KG1 (cell line): ENCODE measurements at regions not wholly inside any gene's neighbourhood (a gene's known extent, or its start where the extent isn't known, plus 50 kb on each side); places are given as distances from the start of the nearest gene placed in this dataset.
"Not testable (repeated sequence)": the region's sequence is repeated elsewhere in the genome, so short reads cannot be mapped to it uniquely, and the experiment has no call there.

Experiments
- DNase-seq: peaks from one replicate; lab custom pipeline; 2025; lab: John Stamatoyannopoulos, UW

DNA sequence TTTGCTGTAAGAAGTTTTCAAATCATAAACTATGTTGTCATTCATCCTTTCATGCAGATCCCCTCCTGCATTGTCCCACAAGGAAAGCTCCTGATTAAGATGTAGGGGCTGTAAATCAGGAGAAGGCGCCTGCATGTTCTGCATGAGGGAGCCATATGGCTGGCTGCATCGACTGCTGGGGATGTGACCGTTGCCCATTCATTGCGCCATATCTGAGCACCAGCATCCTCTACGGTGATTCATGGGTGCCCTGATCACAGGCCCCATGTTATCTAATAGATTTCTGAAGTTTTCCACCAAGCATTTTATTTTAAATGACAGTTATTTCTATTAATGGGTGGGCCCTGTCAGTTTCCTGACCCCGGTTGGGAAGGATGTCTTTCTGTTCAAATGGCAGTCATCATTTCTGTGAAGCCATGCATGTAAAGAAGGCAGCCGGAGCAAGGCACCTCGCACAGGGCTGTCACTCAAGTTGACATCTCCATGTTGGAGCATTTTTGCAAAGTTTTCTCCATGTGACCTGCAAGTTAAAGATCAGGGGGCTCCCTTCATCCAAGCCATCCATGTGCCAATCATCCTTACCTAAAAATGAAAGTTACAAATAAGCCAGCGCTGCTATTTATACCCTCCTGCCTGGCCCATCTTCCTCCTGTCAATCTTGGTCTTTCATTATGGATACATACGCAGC, 128.8 kb downstream of the TEX36 start:
- no peak for DNase-seq

DNA sequence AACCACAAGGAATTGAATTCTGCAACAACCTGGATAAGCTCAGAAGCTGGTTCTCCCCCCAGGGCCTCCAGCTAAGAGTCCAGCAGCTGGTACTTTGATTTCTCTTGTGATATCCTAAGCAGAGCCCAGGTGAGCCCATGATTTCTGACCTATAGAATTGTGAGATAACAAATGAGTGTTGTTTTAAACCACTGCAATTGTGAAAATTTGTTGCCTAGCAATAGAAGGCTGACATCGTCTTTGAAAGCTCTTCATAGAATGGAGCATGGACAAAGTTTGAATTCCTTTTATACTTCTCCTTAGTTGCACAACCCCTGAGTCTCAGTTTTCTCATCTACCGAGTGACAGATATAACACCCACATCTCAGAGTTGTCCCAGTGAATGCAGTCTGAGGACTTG, 129.9 kb downstream of the TEX36 start:
- no peak for DNase-seq

DNA sequence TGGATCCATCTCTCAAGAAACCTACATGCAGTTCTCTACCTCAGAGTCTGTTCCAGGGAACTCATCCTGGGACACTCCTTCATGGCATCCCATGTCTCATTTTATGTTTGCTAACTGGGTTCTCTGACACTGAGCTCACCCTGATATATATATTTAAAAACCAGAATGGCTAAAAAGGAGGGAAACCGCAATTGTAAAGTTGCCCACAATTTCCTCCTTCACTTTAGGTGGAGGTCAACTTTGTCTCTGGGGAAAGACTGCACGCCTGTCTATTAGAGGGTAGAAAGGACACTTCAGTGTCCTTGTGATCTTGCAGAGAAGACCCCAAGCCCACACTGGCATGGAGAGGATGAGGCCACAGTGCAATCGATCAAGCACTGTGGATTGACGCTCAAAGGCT, 131.7 kb downstream of the TEX36 start:
- DNase-seq: no peak

DNA sequence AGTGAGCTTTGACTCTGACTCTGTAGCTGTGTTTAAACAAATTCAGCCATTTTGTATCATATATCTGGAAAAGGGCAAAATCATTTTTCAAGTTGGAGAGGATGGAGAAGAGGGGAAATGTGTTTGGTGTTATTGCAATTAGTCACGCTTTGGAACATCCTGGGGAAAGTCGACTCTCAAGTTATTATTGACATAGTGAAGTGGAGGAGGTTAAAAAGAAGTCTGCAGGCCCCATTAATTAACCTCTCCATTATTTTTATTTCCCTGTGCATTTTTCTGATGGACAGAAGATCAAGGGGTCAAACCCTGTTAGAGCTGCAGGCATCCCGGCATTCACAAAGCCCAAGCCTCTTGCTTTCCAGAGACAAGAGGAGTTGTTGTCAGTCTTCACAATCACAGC, 132.6 kb downstream of the TEX36 start:
- DNase-seq: no peak

DNA sequence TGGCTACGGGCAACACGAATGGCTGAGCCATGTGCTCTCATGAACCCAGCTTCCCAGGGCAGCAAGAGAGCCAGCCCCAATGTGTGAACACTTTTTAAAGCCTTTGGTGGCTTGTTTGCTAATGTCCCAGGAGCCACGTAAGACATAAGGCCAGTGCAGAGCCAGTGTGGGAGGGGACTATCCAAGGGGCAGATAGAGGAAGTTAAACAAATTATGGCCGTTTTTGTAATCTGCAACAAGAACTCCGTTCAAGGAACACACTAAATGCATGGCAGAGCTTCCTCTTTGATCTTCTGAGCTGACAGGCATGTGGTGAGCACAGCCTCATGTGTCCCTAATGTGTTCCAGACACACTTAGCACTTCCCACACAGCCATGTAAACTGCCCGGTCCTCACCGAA, 133.3 kb downstream of the TEX36 start:
- no peak for DNase-seq

DNA sequence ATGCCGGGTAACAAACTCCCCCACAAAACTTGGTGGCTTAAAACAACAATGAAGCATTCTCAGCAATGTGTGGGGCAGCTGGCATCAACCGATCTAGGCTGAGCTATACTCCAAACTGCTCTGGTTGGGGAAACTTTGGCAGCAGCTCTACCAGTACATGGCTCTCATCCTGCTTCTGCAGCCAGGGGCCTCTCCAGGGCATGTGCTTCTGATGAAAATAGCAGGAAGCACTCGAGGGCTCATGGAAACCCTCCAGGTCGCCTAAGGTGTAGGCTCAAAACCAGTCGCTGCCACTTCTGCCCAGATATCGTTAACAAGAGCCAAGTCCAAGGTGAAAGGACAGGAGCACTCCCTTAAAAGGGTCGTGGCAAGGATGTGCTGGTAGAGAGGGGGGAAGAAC, 134.1 kb downstream of the TEX36 start:
- no peak for DNase-seq

DNA sequence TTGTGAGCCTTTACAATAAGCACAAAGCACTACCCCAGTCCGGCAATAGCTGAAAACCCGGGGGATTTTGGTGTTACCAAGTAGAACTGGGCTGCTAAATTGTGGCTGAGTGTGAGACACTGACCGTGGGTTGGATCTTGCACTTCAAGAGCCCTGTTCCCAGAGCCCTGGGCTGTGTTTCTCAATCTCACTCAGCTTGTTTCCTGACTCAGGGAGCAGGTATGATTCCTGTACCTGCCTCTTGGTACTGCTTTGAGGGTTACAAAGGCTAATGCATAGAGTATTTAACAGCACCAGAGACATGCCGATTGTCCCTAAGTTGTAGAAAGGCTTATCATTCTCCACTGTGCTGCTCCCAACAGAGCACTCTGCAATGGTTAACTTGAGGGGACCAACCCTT, 134.6 kb downstream of the TEX36 start:
- DNase-seq: no peak

DNA sequence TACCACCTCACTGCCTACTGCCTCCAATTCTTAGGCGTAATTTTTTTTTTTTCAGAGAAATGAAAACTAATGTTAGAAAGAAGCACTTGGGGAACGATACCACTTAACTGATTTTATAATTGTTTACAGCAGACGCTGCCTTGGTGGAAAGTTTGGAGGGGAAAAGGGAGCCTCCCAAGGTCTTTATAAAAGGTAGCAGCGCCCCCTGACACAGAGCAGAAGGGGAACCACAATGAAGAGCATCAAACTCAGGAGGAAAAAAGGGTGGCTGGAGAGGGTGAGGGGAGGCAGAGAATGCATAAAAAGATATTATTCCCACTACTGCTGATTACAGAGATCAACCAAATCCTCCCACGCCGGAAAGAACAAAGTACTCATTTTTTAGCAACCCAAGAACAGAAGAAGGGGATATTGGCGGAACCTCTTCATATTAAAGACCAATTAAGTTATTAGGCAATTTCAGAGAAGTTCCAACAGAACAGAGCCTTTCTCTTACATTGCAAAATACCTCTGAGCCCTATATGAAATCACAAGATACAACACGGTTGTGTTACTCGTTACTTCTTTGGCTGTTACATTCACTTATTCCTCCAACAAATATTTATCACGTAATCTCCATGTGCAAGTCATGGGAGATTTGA, 135.8 kb downstream of the TEX36 start:
- no peak for DNase-seq

DNA sequence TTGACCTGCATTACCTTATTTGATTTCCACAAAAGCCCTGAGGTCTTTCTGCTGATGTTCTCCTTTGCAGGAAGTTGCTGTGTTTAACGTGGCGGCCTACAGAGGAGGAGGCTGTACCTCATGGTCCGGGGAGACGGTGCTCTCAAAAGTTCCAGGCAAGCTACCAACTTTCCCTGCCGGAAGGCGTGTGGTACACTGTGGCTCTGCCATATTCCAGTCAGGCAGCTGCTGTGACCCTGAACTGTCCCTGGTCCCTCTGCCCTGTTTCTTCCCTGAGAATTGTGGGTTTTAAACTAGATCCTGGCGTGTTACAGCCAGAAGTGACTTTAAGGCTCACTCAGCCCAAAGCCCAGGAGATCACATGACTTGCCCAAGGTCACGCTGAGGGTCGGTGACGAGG, 139.2 kb downstream of the TEX36 start:
- no peak for DNase-seq

DNA sequence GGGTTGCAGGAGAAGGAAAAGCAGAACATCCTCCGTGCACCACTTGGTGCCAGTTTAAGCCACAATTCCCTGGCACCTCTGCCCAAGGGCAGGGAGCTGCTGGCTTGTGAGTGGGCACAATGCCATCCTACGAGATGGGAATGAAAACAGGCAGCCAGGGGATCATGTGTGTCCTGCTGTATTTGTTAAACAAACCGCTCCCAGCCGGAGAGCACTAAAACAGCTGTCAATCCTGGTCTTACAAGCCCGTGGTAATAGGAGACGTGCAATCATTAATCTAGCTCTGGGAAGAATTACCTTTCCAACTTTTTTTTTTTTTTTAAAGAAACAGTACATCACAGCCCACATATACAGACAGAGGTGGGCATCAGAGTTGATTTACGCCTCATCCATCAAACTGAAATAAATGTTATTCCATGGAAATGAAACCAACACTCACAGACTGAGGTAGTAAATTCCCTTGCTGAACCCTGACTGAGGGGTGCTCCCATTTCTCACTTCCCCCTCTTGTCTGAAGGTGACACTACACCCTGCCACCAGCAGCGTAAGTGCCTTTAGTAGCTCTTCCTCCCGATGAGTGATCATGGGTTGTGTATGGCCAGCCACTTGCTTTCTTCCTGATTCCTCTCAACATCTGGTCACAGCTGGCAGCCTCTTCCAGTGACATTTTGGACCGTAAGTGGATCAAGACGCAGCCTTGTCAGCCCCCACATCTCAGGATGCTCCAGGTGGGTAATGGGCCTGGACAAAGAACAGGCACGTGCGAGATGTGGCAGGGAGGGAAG, 143.8 kb downstream of the TEX36 start:
- DNase-seq: no peak

DNA sequence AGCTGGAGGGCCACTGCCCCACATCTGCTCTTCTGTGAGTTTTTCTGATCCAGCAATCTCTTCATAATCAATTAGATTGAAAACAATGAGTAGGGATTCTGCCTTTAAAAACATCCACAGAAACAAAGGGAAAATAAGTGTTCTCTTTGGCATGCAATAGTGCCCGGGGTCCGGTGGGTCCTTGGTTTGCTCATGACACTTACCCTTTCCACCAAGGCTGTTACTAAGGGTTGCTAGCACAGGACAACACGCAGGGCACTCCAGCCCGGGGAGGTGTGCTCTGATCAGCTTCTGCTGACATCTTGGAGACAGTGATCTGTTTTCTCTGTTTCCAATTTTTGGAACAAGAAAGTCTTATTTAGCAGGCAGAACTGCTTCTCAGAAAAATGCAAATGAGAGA, 146.7 kb downstream of the TEX36 start:
- DNase-seq: no peak

DNA sequence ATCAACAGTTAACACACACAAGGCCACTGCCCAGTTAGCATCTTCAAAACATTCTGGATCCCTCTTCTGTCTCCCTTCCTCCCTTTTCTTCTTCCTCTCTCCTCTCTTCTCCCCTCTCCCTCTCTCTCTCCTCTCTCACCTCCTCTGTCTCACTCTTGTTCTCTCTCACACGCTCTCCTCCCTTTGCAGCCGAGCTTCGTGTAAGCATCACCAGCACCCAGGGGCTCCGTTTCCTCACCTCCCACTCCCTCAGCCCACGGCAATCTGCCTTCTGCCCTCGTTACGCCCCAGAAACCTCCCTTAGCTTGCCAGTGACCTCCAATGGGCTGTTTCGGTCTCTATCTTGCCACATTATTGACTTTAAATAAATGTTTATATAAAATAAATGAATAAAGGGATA, 147.4 kb downstream of the TEX36 start:
- DNase-seq: no peak

DNA sequence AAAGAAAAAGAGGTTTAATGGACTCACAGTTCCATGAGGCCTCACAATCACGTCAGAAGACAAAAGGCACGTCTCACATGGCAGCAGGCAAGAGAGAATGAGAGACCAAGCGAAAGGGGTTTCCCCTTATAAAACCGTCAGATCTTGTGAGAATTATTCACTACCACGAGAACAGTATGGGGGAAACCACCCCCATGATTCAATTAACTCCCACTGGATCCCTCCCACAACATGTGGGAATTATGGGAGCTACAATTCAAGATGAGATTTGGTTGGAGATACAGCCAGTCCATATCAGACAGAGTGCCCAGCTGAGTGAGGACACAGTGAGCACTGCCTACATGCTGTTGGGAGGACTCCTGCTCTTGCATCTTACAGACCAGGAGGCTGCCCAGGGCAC, 148.4 kb downstream of the TEX36 start:
- DNase-seq: no peak

DNA sequence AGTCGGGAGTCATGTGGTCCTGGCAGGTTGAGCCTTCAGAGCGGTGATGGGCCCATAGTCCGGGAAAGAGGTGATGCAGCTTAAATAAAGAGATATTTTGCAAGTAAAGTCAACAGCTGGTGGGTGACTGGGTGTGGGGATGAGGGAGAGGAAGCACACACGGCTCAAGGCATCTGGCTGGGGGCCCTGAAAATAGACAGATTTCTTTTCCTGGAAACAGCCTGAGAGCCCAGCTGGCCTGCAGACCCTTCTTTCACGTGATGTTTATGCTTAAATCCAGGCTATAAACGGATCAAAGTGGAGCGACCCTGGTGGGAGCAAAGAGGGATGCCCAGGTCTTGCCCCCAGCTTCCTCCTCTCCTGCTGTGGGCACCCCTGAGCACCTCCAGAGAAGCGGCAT, 149.1 kb downstream of the TEX36 start:
- no peak for DNase-seq

DNA sequence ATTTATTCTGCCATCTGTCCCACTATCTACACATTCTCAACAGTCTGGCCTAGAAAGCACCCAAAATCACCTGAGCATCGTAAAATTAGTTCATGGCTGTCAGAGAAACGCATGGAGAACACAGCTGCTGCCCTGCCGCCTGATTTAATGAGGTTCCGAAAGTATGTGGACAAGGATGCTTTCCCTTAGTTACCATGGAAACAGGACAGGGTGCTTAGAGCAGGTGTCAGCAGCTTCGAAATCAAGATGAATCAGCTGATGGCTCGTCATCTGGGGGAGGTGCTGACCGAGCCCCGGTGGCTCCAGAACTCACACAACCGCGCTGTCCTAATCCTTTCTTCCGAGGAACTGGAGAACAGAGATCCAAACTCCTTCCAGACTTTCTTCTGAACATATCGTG, 151.5 kb downstream of the TEX36 start:
- DNase-seq: no peak

DNA sequence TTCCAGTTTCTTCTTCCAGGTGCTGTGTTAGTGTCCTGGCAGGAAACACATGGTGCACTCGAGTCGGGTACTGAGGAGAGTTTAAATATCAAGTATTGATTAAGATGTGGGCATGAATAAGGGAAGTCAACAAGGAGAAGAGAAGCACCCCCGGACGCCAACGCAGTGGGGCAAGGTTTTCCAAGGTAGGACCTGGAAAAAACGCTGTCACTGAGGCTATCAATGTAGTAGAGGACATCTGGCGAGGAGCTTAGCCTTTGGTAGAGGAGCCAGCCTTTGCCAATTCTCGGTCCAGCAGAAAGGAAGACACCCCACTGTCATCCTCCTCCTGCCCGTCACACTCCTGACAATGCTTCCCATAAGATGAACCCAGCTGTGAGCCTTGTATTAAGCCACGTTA, 159.6 kb downstream of the TEX36 start:
- DNase-seq: no peak

DNA sequence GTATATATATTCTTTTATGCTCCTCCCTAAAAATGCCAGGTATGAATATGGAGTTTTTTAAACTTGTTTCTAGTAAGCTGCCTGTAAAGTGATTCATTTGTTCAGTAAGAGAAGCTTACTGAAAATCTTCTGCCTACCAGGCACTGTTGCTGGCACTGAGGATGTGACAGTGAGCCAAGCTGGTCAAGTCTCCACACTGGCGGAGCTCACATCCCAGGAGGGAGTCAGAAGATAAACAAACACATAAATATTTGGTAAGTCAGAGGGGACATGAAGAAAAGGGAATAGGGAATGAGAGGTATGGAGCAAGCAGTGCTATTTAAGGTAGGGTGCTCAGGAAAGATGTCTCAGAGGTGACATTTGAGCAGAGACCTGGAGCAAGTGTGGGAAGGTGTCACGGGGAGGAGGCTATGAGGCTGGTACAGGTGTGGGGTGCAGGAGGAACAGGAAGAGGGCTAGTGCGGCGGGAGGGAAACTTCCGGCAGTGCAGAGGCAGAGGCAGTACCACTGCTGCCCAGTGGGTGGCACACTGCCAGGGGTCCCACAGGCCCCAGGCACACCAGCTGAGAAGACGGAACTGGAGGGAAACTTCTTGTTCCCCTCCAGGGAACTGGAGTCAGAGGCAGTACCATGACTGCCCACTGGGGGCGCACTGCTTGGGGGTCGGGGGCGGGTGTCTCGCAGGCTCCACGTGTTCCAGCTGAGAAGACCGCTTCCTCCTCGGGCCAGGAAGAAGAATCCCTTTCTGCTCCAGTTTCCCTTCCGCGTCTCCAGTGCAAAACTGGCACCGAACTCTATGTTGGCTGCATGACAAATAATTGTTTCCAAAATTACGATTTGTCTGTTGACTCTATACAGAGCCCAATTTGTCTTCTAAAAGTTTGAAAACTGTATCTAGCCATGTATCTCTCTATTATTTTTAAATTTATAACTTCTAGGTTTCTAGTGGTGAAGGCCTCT, 161.0 kb downstream of the TEX36 start:
- no peak for DNase-seq

DNA sequence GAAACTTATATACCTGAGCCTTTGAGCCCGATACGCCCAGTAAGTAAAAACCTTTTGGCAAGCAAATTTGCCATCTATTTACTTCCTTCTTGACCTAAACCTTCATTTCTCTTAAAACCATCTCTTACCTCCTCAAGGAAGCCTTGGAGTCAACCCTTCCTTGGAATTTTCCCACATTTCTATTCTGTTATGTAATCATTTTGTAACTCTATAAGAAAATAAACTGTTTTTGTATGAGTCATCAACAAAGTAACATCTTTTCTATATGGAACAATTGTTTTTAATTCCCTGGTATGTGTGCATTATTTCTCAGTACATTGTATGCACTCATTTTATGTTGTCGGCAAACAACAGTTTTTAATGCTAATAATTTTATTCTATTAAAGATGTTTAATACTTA, 162.0 kb downstream of the TEX36 start:
- no peak for DNase-seq

DNA sequence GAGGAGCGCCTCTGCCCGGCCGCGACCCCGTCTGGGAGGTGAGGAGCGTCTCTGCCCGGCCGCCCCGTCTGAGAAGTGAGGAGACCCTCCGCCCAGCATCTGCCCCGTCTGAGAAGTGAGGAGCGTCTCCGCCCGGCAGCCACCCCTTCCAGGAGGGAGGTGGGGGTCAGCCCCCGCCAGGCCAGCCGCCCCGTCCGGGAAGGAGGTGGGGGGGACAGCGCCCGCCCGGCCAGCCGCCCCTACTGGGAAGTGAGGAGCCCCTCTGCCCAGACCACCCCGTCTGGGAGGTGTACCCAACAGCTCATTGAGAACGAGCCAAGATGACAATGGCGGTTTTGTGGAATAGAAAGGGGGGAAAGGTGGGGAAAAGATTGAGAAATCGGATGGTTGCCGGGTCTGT, 164.6 kb downstream of the TEX36 start:
- DNase-seq: not testable (repeated sequence)

DNA sequence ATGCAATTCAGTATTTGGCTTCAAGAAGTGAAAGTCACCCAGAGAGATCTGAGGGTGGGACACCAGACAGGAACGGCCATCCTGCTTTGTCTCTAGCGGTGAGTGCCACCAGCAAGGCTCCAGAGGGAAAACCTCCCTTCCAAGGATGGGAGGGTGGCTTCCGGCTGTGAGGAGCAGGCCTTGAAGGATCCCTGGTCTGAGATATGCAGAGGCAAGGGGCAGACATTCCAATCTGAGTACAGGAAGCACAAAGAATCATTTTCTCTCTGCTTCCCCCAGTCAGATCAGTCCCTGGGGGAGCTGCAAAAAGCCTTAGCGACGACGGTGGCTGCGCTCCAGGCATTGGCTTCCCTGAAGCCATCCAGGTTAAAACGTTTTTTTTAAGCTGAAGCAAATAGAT, 167.4 kb downstream of the TEX36 start:
- DNase-seq: no peak

DNA sequence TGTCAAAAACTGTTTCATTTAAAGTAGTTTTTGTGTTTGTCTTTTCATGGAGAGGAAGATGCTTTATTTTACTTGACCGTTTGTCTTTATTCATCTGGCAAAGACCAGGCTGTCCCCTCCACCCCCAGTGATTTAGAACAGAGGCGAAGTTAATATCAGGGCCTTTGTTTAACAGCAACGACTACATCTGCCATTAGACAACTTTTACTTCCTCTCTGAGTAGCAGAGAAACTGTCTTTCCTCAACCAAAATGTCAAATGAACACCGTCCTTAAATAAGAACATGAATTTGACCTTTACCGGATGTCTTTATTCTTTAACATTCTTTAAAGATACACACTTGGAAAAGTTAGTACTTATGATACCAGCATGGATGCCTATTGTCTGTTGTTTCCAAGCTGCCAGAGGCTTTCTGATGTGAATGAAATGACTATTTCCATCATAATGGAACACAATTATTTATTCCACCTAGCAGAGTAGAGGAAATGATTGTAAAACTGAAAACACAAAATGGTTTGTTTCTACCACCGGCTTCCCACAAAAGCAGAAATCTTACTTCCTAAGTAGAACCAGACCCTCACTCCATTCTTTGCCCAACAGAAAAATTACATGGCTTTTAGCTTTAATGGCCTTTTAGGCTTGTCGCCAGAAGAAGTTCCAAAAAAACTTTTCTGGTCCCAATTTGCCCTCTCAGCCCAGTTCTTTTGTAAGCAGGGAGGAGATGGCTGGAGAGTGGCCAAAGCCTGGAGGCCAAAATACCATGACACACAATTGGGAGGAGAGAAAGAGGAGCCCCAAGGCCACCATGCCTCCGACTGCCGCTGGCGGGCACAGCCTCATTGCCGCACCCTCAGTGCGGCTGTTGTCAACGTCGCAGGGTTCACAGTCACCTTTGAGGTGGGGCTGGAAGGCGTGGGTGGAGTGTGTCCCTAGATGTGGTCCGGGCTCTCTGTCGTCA, 168.5 kb downstream of the TEX36 start:
- DNase-seq: no peak
